ENCODE measurements at regions not wholly inside any gene's neighbourhood (a gene's known extent, or its start where the extent isn't known, plus 50 kb on each side); places are given as distances from the start of the nearest gene placed in this dataset.

DNA sequence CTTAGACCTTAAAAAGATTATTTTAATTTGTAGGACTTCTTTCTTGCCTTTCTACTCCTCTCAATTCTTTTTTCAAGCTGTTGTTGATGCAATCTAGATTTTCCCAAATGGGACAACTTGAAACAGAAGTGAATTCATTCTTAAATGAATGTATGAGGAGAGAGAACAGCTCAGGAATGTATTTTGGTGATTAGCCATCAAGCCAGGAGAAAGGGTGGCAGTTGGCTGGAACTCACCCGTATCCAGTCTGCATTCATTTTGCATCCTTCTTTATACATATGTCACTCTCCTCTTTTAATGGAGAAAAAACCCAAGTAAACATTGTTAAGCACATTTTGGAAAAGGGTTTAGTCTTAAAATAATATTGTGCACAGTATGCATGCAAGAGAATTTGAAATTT lies 251.3 kb downstream of the REEP3 start:
- ATAC-seq (ENCODE audit: low FRiP score) (no peak), DNase-seq (no peak)
- no peaks in the 10 kb centered on the region for H3K9me3 ChIP-seq (ENCODE audit: control insufficient read depth, low read length)
- no peak overlapping the region for H3K4me3 ChIP-seq (ENCODE audit: low read length in 2 of 2)
- H3K36me3 ChIP-seq (ENCODE audit: control insufficient read depth in 1 of 2, insufficient read depth in 2 of 2, low read length in 1 of 2) = no peaks in the 10 kb centered on the region
- intact Hi-C loops (cut with DNase I) = no loop called here
- H3K4me1 ChIP-seq (ENCODE audit: control insufficient read depth in 1 of 2, insufficient read depth in 2 of 2, low read length in 2 of 2) = peaks cover 0 to 3% of the 10 kb centered on the region in 2 donors
- no peak overlapping the region for H3K27ac ChIP-seq (ENCODE audit: low read depth in 1 of 2, low read length in 2 of 2)
- WGBS, 2 donors = 3 to 6% methylated on average over 1 of the region's 1 CpG
- H3K27me3 ChIP-seq (ENCODE audit: control insufficient read depth in 1 of 2, insufficient read depth in 2 of 2, low read length in 1 of 2) = no peaks in the 10 kb centered on the region

DNA sequence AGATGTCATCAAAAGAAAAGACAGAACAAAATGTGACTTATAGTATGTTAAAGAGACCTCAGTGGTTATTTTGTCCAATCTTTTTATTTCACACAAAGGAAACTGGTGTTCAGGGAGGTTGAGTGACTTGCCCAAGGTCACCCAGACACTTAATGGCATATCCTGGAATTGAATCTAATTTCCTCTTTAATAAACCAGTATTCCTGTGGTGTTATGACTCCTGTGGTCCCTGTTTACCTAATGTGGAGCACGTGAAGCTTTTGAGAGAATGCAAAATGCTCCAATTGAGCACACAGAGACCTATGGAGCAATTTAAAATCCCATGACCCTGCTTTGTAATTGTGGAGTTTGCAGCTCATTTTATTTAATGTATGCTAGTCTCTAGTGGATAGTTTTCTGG lies 251.9 kb downstream of the REEP3 start:
- ATAC-seq (ENCODE audit: low FRiP score) (no peak), DNase-seq (no peak)
- 48 to 52% methylated on average over 1 of the region's 1 CpG for WGBS, 2 donors
- H3K27me3 ChIP-seq (ENCODE audit: control insufficient read depth in 1 of 2, insufficient read depth in 2 of 2, low read length in 1 of 2) = no peaks in the 10 kb centered on the region
- H3K4me1 ChIP-seq (ENCODE audit: control insufficient read depth in 1 of 2, insufficient read depth in 2 of 2, low read length in 2 of 2) = peaks cover 0 to 3% of the 10 kb centered on the region in 2 donors
- no peaks in the 10 kb centered on the region for H3K9me3 ChIP-seq (ENCODE audit: control insufficient read depth, low read length)
- no peak overlapping the region for H3K4me3 ChIP-seq (ENCODE audit: low read length in 2 of 2)
- no peaks in the 10 kb centered on the region for H3K36me3 ChIP-seq (ENCODE audit: control insufficient read depth in 1 of 2, insufficient read depth in 2 of 2, low read length in 1 of 2)
- intact Hi-C loops (cut with DNase I) = no loop called here
- no peak overlapping the region for H3K27ac ChIP-seq (ENCODE audit: low read depth in 1 of 2, low read length in 2 of 2)

DNA sequence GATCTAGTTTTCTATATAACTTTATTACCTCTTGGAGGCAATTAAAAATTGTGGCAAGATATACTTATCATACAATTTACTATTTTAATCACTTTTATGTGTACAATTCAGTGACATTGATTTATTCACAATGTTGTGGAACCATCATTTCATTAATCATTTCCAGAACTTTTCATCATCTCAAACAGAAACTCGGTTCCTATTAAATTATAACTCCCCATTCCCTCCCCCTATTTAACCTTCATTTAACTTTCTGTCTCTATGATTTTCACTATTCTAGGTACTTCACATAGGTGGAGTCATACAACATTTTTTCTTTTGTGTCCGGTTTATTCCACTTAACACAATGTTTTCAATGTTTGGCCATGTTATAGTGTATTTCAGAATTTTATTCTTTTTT lies 252.8 kb downstream of the REEP3 start:
- DNase-seq (no peak), ATAC-seq (ENCODE audit: low FRiP score) (no peak)
- intact Hi-C loops (cut with DNase I) = no loop called here
- Histone ChIP-seq H3K9me3 (ENCODE audit: control insufficient read depth, low read length) (peaks cover 1% of the 10 kb centered on the region), H3K27ac (ENCODE audit: low read depth in 1 of 2, low read length in 2 of 2) (no peak overlapping the region), H3K4me3 (ENCODE audit: low read length in 2 of 2) (no peak overlapping the region), H3K36me3 (ENCODE audit: control insufficient read depth in 1 of 2, insufficient read depth in 2 of 2, low read length in 1 of 2) (no peaks in the 10 kb centered on the region), H3K27me3 (ENCODE audit: control insufficient read depth in 1 of 2, insufficient read depth in 2 of 2, low read length in 1 of 2) (no peaks in the 10 kb centered on the region), H3K4me1 (ENCODE audit: control insufficient read depth in 1 of 2, insufficient read depth in 2 of 2, low read length in 2 of 2) (peaks cover 0 to 3% of the 10 kb centered on the region in 2 donors)
- 71 to 78% methylated on average over 2 of the region's 2 CpGs for WGBS, 2 donors

DNA sequence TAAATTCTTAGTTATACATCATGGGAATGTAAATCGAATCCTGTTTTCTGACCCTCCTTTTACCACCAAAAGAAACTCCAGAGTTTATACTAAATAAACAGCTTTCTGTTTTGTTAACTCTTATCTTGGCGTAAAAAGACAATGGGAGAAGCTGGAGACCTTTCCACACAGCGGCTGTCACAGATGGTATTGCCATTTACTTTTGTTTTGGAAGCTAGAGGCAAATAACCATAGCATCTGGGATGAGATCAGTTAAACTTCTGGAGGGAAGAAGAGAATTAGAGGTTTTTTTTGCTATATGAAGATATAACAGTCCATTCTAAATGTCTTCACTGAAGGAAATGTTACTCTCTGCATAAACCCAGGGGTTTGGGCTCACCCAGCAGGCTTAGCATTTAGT lies 258.9 kb downstream of the REEP3 start:
- intact Hi-C loops (cut with DNase I) = no loop called here
- H3K4me1 ChIP-seq (ENCODE audit: control insufficient read depth in 1 of 2, insufficient read depth in 2 of 2, low read length in 2 of 2) = peaks cover 0 to 2% of the 10 kb centered on the region in 2 donors
- ATAC-seq (ENCODE audit: low FRiP score) (no peak), DNase-seq (no peak)
- WGBS, 2 donors = 52 to 67% methylated on average over 3 of the region's 3 CpGs
- peaks cover 1% of the 10 kb centered on the region for H3K9me3 ChIP-seq (ENCODE audit: control insufficient read depth, low read length)
- H3K4me3 ChIP-seq (ENCODE audit: low read length in 2 of 2) = no peak overlapping the region
- H3K27me3 ChIP-seq (ENCODE audit: control insufficient read depth in 1 of 2, insufficient read depth in 2 of 2, low read length in 1 of 2) = no peaks in the 10 kb centered on the region
- H3K27ac ChIP-seq (ENCODE audit: low read depth in 1 of 2, low read length in 2 of 2) = no peak overlapping the region
- H3K36me3 ChIP-seq (ENCODE audit: control insufficient read depth in 1 of 2, insufficient read depth in 2 of 2, low read length in 1 of 2) = no peaks in the 10 kb centered on the region

- Histone ChIP-seq H3K27me3 (ENCODE audit: control insufficient read depth in 1 of 2, insufficient read depth in 2 of 2, low read length in 1 of 2) (no peaks in the 10 kb centered on the region), H3K4me3 (ENCODE audit: low read length in 2 of 2) (no peak overlapping the region), H3K4me1 (ENCODE audit: control insufficient read depth in 1 of 2, insufficient read depth in 2 of 2, low read length in 2 of 2) (peaks cover 0 to under 1% of the 10 kb centered on the region in 2 donors), H3K9me3 (ENCODE audit: control insufficient read depth, low read length) (peaks cover 1% of the 10 kb centered on the region), H3K27ac (ENCODE audit: low read depth in 1 of 2, low read length in 2 of 2) (no peak overlapping the region), H3K36me3 (ENCODE audit: control insufficient read depth in 1 of 2, insufficient read depth in 2 of 2, low read length in 1 of 2) (no peaks in the 10 kb centered on the region)
- no peak for ATAC-seq (ENCODE audit: low FRiP score)
- no peak for DNase-seq
- 97% methylated on average over 3 of the region's 3 CpGs for WGBS, 2 donors
- intact Hi-C loops (cut with DNase I) = no loop called here
Measured at GRCh38 chr10:63781226-63781625, 260.0 kb downstream of the REEP3 start.

GRCh38 chr10:63783882-63784281 lies 262.7 kb downstream of the REEP3 start:
- H3K4me3 ChIP-seq (ENCODE audit: low read length in 2 of 2) = no peak overlapping the region
- no peak for DNase-seq
- H3K9me3 ChIP-seq (ENCODE audit: control insufficient read depth, low read length) = no peaks in the 10 kb centered on the region
- H3K36me3 ChIP-seq (ENCODE audit: control insufficient read depth in 1 of 2, insufficient read depth in 2 of 2, low read length in 1 of 2) = no peaks in the 10 kb centered on the region
- H3K27ac ChIP-seq (ENCODE audit: low read depth in 1 of 2, low read length in 2 of 2) = no peak overlapping the region
- H3K27me3 ChIP-seq (ENCODE audit: control insufficient read depth in 1 of 2, insufficient read depth in 2 of 2, low read length in 1 of 2) = no peaks in the 10 kb centered on the region
- no peaks in the 10 kb centered on the region for H3K4me1 ChIP-seq (ENCODE audit: control insufficient read depth in 1 of 2, insufficient read depth in 2 of 2, low read length in 2 of 2)
- 92 to 97% methylated on average over 1 of the region's 1 CpG for WGBS, 2 donors
- ATAC-seq (ENCODE audit: low FRiP score) = no peak
- intact Hi-C loops (cut with DNase I) = no loop called here

GRCh38 chr10:63788152-63788821 lies 267.1 kb downstream of the REEP3 start:
- ATAC-seq (ENCODE audit: low FRiP score) (no peak), DNase-seq (no peak)
- intact Hi-C loops (cut with DNase I) = no loop called here
- H3K27ac ChIP-seq (ENCODE audit: low read depth in 1 of 2, low read length in 2 of 2) = no peak overlapping the region
- no peaks in the 10 kb centered on the region for H3K36me3 ChIP-seq (ENCODE audit: control insufficient read depth in 1 of 2, insufficient read depth in 2 of 2, low read length in 1 of 2)
- no peaks in the 10 kb centered on the region for H3K4me1 ChIP-seq (ENCODE audit: control insufficient read depth in 1 of 2, insufficient read depth in 2 of 2, low read length in 2 of 2)
- WGBS, 2 donors = 53% methylated on average over 3 of the region's 3 CpGs
- H3K4me3 ChIP-seq (ENCODE audit: low read length in 2 of 2) = no peak overlapping the region
- H3K9me3 ChIP-seq (ENCODE audit: control insufficient read depth, low read length) = no peaks in the 10 kb centered on the region
- no peaks in the 10 kb centered on the region for H3K27me3 ChIP-seq (ENCODE audit: control insufficient read depth in 1 of 2, insufficient read depth in 2 of 2, low read length in 1 of 2)

DNA sequence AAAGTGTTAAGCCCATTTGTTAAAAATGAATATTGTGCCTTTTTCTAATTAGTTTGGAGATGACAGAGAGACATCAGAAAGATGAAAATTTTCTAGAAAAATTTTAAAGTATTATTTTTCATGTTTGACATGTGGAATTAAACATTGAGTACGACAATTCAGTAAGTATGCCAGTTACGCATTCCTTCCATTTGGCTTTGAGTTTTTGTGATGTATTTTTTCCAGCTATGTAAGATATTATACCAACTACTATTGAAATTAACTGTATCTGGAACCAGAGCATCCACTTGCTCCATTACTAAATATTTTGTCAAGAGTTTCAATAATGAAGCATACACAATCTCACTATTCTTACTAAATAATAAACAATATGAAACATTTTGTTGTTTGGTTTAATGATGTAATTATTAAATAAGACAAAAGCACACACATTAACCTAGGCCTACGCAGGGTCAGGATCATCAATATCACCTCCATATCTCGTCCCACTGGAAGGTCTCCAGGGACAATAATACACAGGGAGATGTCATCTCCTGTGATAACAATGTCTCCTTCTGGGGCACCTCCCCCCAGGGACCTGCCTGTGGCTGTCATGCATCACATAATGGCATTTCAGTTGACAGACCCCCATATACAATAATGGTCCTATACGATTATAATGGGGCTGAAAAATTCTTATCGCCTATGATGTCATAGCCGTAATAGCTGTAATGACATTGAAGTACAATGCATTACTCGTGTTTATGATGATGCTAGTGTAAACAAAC lies 274.1 kb downstream of the REEP3 start:
- Histone ChIP-seq H3K9me3 (ENCODE audit: control insufficient read depth, low read length) (no peaks in the 10 kb centered on the region), H3K27ac (ENCODE audit: low read depth in 1 of 2, low read length in 2 of 2) (no peak overlapping the region), H3K4me1 (ENCODE audit: control insufficient read depth in 1 of 2, insufficient read depth in 2 of 2, low read length in 2 of 2) (peaks cover 3 to 6% of the 10 kb centered on the region in 2 donors), H3K36me3 (ENCODE audit: control insufficient read depth in 1 of 2, insufficient read depth in 2 of 2, low read length in 1 of 2) (no peaks in the 10 kb centered on the region), H3K4me3 (ENCODE audit: low read length in 2 of 2) (no peak overlapping the region), H3K27me3 (ENCODE audit: control insufficient read depth in 1 of 2, insufficient read depth in 2 of 2, low read length in 1 of 2) (no peaks in the 10 kb centered on the region)
- intact Hi-C loops (cut with DNase I) = loop anchor here in 1 of 2 donors (5.0 kb wide), 1 partner anchor 88 kb away; no protein-coding TSS in a partner anchor
- WGBS, 2 donors = 55 to 64% methylated on average over 8 of the region's 8 CpGs
- no peak for ATAC-seq (ENCODE audit: low FRiP score)
- no peak for DNase-seq

Measured in aorta (tissue), 5 donors.